PC-9 (cell line): ENCODE measurements at regions not wholly inside any gene's neighbourhood (a gene's known extent, or its start where the extent isn't known, plus 50 kb on each side); places are given as distances from the start of the nearest gene placed in this dataset.

Experiments
- BruUV-seq: library from RNA; stranded (reverse); fragments of 400-500 nt; replicated peaks from 2 replicates; lab custom pipeline; 2021; lab: Mats Ljungman, UMichigan
- CTCF ChIA-PET: fragments of 300-600 bp; sonication (Branson Sonifier 250); formaldehyde crosslinking; loops from one replicate; lab custom pipeline; 2022; ENCODE audit warnings: antibody characterized with exemption; lab: Charles Lee
- POLR2A ChIA-PET: fragments of 300-600 bp; sonication (Branson Sonifier 250); formaldehyde crosslinking; loops from one replicate; lab custom pipeline; 2022; ENCODE audit warnings: antibody characterized with exemption; ENCODE audit not compliant: unreplicated experiment; lab: Charles Lee
- DNase-seq, 2 experiments: peaks; one replicate each; pipeline versions ENCODE4 v3.0.0 to v3.0.0-alpha.2; 2015 to 2022; ENCODE audit warnings: mixed read lengths in 1 of 2
- H2AFZ ChIP-seq: fragments of 200-600 bp; sonication (generic); 2 replicates; pipeline ENCODE4 v1.8.1; 2017; ENCODE audit warnings: antibody characterized with exemption
- H3F3A ChIP-seq: fragments of 200-600 bp; sonication (generic); 2 replicates; pipeline ENCODE4 v1.8.1; 2017; ENCODE audit warnings: antibody characterized with exemption, mild to moderate bottlenecking, low read depth; ENCODE audit not compliant: insufficient read depth
- H3K27ac ChIP-seq: fragments of 200-600 bp; sonication (generic); 2 replicates; pipeline ENCODE4 v1.6.1; 2016; ENCODE audit warnings: mixed run types
- H3K27me3 ChIP-seq: fragments of 200-600 bp; sonication (generic); 2 replicates; pipeline ENCODE4 v1.6.1; 2016; ENCODE audit warnings: low read depth, mixed run types; ENCODE audit not compliant: insufficient read depth
- H3K36me3 ChIP-seq: fragments of 200-600 bp; sonication (generic); 2 replicates; pipeline ENCODE4 v1.6.1; 2016; ENCODE audit warnings: low read depth, mixed run types
- H3K4me1 ChIP-seq: fragments of 200-600 bp; sonication (generic); replicated peaks from 2 replicates; pipeline ENCODE4 v1.6.1; 2016; ENCODE audit warnings: mixed run types; ENCODE audit not compliant: insufficient read depth
- H3K4me2 ChIP-seq: fragments of 200-600 bp; sonication (generic); 2 replicates; pipeline ENCODE4 v1.6.1; 2017; ENCODE audit warnings: mixed run types
- H3K4me3 ChIP-seq: fragments of 200-600 bp; sonication (generic); 2 replicates; pipeline ENCODE4 v1.6.1; 2016; ENCODE audit warnings: mixed run types
- H3K79me2 ChIP-seq: fragments of 200-600 bp; sonication (generic); 2 replicates; pipeline ENCODE4 v1.6.1; 2017; ENCODE audit warnings: low read depth, mixed run types
- H3K9me2 ChIP-seq: fragments of 200-600 bp; sonication (generic); 2 replicates; pipeline ENCODE4 v1.8.1; 2017; ENCODE audit warnings: mild to moderate bottlenecking; ENCODE audit not compliant: insufficient read depth
- H3K9me3 ChIP-seq: fragments of 200-600 bp; sonication (generic); 2 replicates; pipeline ENCODE4 v1.8.1; 2016; ENCODE audit warnings: low read depth; ENCODE audit not compliant: insufficient read depth
- H4K20me1 ChIP-seq: fragments of 200-600 bp; sonication (generic); 2 replicates; pipeline ENCODE4 v1.8.1; 2017; ENCODE audit not compliant: insufficient read depth
- EZH2 ChIP-seq: fragments of 200-600 bp; sonication (generic); IDR thresholded peaks from 2 replicates; pipeline ENCODE4 v1.8.0; 2017; ENCODE audit warnings: antibody characterized with exemption, low read depth
- intact Hi-C: fragments of 100-400 bp; cut with micrococcal nuclease; formaldehyde crosslinking; loops from one replicate; pipeline ENCODE4 v1.10.0; 2022; ENCODE audit not compliant: unreplicated experiment
- TF ChIP-seq, protein P1 (sequence below): fragments of 200-600 bp; sonication (generic); conservative IDR thresholded peaks from 2 replicates; pipeline ENCODE4 v1.6.1; 2017; ENCODE audit warnings: mixed run types, antibody characterized with exemption, mild to moderate bottlenecking, moderate library complexity

DNA sequence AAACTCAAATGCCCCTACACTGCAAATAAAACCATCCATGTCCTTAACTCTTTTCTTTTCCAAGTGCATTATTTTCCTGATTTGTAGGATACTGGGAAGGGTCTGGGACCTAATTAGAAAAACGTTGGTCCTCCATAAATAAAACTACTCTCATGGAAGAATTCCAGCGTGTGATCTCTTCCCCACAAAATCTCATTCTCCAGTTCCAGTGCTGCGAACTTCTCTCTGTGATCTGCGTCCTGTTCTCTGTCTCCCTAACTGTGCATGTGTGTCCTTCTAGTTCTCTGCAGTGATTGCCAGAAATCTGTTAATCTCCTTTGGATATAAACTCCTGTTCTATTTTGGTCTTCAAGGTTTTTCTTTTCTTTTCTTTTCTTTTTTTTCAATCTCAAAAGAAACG is 148.1 kb downstream of the BBOX1 start:
- H4K20me1 ChIP-seq: no peaks in the 10 kb centered on the region
- no TSS peak for BruUV-seq
- H3K9me3 ChIP-seq: no peaks in the 10 kb centered on the region
- no peaks in the 10 kb centered on the region for H3K36me3 ChIP-seq
- H3K4me3 ChIP-seq: no peak overlapping the region
- POLR2A ChIA-PET: no interaction called here
- CTCF ChIA-PET: no interaction called here
- DNase-seq: no peak
- H3K27ac ChIP-seq: no peak overlapping the region
- no peak overlapping the region for H3K4me2 ChIP-seq
- no peaks in the 10 kb centered on the region for H3K79me2 ChIP-seq
- no peaks in the 10 kb centered on the region for H3F3A ChIP-seq
- H3K4me1 ChIP-seq: no peaks in the 10 kb centered on the region
- no peaks in the 10 kb centered on the region for H3K9me2 ChIP-seq
- no peaks in the 10 kb centered on the region for H3K27me3 ChIP-seq
- no peak overlapping the region for H2AFZ ChIP-seq
- intact Hi-C loops: no loop called here
- no peak for TF ChIP-seq EZH2
- TF ChIP-seq, protein P1, sequence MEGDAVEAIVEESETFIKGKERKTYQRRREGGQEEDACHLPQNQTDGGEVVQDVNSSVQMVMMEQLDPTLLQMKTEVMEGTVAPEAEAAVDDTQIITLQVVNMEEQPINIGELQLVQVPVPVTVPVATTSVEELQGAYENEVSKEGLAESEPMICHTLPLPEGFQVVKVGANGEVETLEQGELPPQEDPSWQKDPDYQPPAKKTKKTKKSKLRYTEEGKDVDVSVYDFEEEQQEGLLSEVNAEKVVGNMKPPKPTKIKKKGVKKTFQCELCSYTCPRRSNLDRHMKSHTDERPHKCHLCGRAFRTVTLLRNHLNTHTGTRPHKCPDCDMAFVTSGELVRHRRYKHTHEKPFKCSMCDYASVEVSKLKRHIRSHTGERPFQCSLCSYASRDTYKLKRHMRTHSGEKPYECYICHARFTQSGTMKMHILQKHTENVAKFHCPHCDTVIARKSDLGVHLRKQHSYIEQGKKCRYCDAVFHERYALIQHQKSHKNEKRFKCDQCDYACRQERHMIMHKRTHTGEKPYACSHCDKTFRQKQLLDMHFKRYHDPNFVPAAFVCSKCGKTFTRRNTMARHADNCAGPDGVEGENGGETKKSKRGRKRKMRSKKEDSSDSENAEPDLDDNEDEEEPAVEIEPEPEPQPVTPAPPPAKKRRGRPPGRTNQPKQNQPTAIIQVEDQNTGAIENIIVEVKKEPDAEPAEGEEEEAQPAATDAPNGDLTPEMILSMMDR: no peak

DNA sequence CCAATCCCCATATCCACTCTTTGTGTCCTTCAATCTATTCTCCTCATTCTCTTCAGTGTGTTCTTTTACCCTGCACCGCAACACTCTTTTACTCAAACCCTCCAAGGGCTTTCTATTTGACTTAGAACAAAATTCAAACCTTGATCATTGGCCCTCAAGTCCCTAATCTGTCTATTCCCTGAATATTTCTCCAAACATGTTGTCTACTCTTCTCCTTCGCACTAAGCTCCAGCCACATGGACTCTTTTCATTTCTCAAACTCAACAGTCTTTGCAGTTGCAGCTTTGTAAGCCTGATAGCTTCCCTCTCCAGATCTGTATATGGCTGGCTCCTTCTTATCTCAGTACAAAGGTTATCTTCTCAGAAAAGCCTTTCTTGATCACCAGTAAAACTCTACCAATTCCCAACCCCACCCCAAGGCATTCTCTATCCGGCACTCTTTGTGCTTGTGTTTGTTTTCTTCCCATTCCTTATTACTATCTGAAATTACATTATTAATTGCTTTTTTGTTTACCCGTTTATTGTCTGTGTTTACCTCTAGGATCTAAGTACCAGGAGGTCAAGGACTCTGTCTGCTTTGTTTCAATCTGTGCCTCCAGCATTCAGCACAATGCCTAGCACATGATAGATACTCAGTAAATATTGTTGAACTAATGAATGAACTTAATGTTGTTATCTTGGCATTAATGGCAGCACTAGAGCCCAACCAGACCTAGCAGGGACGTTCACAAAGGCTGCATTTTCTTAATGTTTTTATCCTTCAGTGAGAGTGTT is 147.4 kb downstream of the BBOX1 start:
- Histone ChIP-seq H3K79me2 (no peaks in the 10 kb centered on the region), H4K20me1 (no peaks in the 10 kb centered on the region), H3K9me3 (no peaks in the 10 kb centered on the region), H3K4me1 (no peaks in the 10 kb centered on the region), H3K27ac (no peak overlapping the region), H3K4me2 (no peak overlapping the region), H3K9me2 (no peaks in the 10 kb centered on the region), H3K4me3 (no peak overlapping the region), H3F3A (no peaks in the 10 kb centered on the region), H3K36me3 (no peaks in the 10 kb centered on the region), H3K27me3 (no peaks in the 10 kb centered on the region), H2AFZ (no peak overlapping the region)
- TF ChIP-seq, protein P1: no peak
- no peak for TF ChIP-seq EZH2
- BruUV-seq: no TSS peak
- POLR2A ChIA-PET: no interaction called here
- DNase-seq: no peak
- intact Hi-C loops: no loop called here
- CTCF ChIA-PET: no interaction called here

DNA sequence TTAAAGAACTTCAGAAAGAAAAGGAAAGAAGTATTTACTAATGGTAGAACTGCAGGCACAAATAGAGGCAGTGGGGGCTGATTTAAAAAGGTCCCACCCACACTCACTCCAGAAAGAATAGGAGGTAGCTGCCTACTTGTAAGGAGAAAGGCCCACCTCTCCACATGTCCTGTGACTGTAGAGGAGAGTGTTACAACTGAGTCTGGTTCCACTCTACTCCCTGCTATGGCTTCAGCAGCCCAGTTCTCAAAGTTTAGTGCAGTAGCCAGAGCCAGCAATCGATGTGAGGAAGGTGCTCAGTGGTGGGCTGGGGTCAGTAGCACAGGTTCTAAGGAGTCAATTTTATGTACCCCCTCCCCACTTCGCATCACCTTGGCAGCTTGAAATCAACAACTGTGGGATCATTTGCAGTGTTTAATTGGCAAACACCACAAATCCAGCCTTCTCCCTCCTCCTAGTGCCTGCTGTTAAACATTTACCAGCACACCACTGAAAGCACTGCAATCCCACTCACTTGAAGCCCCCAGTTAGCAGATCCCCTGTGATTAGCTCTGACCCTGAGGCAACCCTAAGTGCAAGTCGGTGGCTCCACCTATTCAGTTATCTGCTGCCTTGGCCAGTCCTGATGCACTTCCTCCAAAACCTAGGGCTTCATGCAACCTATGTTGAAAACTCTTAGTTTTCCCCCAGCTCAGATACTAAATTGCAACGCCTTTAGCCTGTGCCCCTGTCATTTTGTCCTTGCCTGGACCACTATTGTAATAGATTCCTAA is 146.6 kb downstream of the BBOX1 start:
- DNase-seq: no peak
- Histone ChIP-seq H3K79me2 (no peaks in the 10 kb centered on the region), H2AFZ (no peak overlapping the region), H3K9me2 (no peaks in the 10 kb centered on the region), H3K9me3 (no peaks in the 10 kb centered on the region), H3K4me2 (no peak overlapping the region), H3K36me3 (no peaks in the 10 kb centered on the region), H4K20me1 (no peaks in the 10 kb centered on the region), H3K4me1 (no peaks in the 10 kb centered on the region), H3F3A (no peaks in the 10 kb centered on the region), H3K4me3 (no peak overlapping the region), H3K27ac (no peak overlapping the region), H3K27me3 (no peaks in the 10 kb centered on the region)
- intact Hi-C loops: no loop called here
- CTCF ChIA-PET: no interaction called here
- no TSS peak for BruUV-seq
- TF ChIP-seq, protein P1: no peak
- TF ChIP-seq EZH2: no peak
- POLR2A ChIA-PET: no interaction called here
